Activated T-helper 1 cell treated with anti-CD3 and anti-CD28 coated beads, Interleukin-2, amount 50 U/mL, for 16 hours (primary cell): ENCODE measurements at regions not wholly inside any gene's neighbourhood (a gene's known extent, or its start where the extent isn't known, plus 50 kb on each side); places are given as distances from the start of the nearest gene placed in this dataset.

Source experiments
- DNase-seq, 2 donors: peaks; one replicate each; pipeline ENCODE4 v3.0.0-alpha.2; 2020; ENCODE audit warnings: low read depth in 1 of 2, low spot score in 1 of 2

DNA sequence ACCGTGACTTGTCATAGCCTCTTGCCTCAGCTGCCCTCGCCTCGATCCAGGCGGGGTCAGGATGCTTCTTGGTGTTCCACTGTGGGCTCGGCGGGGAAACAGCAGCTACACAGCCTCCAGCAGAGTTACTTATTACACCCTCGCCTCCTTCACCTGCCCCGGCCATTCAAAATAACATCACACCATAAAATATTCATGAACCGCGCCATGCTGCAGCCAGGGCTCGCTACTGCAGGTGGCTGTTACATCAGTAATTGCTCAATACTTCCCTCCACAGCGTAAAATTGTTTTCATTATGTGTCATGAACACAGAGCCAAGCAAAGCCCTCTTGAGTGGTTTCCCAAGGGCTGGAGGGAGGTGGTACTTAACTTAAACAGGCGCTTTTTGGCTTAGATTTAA, 241.5 kb upstream of the SP8 start:
- DNase-seq = no peak

DNA sequence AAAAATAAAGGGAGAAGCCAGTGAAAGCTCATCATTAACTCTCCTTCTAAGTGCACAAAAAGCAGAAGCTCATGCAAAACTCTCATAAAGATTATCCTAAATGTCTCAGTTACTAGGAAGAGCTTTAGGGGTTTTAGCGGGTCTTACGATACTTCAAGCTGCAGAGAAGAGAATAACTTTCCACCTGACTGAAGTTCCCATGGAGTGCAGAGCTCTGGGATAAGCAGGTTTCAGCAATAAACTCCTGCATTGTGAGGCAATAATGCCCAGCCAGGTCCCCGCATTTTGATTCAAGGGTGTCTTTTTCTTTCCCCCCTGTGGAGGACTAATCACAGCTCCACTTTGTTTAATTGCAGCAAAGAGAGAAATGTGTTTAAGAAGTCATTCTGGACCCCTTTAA, 241.9 kb upstream of the SP8 start:
- no peak for DNase-seq

DNA sequence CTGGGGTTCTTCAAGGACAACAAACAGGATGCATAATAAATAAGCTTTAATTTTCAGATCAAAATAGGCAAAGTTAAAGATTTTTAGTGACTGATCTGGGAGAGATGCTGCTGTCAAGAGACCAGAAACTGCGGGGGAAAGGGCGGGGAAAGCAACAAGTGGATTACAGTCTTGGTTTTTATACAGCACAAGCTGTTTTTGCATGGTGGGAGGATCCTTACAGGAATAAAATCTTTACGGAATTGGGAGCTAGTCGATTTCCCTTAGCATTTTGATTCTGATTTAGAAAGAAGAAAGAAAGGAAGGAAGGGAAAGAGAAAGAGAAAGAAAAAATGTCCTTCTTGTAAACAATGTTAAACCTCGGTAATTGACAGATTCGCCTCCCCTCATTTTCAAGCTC, 242.3 kb upstream of the SP8 start:
- no peak for DNase-seq

DNA sequence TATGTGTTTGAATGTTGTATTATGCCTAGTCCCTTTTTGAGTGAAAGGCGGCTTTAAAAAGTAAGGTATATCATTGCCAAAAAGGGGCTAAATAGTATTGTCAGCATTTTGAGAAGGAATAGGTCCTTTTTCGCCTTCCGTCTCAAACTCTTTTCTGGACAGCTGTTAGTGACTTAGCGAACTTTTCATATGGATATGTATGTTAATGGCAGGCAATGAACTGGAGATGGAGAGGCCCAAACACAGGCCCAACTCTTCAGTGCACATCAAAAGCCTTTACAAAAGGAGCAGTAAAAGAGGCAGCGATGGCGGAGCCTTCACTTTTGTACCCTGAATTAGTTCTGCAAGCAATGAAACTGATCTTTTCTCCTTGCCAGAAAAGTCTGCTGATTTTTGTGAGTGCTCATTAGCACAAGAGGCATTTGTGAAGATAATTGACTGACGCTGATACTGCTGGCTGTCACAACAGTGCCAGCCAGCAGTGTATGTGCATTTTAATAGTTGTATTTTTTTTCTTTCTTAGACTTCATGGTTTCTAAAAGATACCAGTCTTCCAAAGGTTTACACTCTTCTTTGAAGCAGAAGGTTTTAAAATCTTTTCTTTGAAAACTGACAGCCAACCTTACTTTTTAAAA, 243.7 kb upstream of the SP8 start:
- DNase-seq = no peak

DNA sequence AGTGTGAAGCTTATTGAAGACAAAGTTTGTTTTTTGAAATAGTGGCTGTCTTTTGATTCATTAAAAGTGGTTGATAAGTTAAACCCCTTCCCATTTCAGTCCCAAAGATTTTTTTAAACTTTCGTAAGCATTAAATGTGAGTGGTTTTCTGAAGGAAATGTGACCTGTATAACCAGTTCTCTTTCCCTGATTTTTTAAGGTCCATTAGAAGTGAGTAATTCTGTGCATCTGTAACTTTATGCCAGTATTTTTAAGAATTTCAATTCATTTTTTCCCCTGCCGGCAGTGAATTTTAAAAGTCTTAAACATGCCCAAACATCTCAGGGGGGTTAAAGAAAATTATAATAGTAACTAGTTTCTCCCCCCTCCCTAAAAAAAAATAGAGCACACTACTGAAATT, 254.6 kb upstream of the SP8 start:
- no peak for DNase-seq

DNA sequence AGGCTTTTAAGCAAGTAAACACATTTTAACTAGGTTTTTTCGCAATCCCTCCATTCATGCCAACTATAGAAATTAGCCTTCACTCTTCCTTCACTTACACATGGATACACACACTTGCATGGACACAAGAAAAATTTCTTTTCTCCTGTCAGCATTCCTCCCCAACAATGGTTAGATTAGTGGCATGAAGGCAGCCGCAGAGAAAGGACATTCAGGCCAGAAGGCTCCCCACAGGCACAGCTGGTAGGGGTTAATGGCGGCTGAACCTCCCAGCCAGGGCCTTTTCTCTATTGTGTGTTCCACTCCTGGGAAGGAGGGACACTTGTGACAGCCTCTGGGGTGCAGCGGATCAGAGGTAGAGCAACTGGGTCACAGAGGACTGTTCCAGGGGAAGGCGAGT, 255.0 kb upstream of the SP8 start:
- DNase-seq = no peak

DNA sequence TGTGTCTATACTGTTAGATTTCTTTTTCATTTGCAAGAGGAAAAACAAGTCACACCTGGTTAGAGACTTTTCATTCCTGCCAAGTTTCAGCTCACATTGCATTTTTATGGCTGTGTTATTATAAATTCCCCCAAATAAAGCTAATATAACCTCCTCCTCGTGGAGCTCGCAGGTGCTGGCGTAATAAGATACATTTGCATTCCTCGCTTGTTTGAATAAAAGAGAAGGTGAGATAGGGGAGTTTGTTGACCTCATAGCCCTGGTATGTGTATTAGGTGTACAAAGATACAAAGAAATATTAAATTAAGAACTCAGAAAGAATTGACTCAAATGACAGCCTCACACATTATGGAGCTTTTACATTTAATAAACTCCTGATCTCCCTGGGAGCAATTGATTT, 257.7 kb upstream of the SP8 start:
- DNase-seq = no peak

DNA sequence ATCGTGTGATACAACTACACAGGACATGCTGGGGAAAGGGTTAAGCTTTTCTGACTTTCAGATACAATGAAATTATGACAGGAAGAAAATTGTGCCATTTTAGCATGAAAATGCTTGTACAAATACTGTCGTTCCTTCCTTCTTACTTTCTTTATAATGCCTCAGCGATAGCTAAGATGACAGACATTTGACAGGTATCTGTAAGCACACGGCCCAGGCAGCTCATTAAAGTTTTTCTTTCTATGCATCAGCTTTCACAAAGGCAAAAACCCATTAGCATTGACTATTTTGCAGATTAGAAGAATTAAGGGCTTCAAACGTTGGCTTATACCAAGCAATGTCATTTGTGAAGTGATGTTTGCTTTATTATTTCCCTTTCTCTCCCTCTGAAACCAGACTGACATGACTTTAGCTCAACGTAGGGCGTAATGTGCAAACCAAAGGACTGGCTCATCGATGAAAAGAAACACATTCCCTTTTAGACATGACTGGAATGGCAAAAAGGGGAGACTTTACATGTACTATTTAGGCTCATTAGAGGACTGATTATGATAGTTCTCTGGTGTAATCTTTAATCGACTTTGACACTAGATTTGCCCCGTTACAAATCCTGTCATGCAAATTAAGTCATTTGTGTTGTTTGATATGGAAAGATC, 258.4 kb upstream of the SP8 start:
- DNase-seq = no peak

DNA sequence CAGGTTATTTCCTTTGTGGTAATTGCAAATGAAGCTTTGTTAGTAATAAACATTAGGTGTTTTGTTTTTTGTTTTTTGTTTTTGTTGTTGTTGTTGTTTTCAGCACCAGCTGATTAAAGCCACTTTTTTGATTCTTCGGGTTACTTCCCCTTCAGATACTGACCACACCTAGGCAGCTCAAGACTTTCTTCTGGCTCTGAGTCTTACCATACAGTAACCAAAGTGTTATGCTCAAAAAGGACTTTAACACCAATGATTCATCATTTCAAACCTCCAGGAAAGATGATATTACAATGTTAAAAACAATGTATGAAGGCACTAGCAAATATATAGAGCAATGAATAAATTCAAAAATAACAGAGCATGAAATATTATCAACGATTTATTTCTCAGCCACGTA, 265.2 kb upstream of the SP8 start:
- no peak for DNase-seq

DNA sequence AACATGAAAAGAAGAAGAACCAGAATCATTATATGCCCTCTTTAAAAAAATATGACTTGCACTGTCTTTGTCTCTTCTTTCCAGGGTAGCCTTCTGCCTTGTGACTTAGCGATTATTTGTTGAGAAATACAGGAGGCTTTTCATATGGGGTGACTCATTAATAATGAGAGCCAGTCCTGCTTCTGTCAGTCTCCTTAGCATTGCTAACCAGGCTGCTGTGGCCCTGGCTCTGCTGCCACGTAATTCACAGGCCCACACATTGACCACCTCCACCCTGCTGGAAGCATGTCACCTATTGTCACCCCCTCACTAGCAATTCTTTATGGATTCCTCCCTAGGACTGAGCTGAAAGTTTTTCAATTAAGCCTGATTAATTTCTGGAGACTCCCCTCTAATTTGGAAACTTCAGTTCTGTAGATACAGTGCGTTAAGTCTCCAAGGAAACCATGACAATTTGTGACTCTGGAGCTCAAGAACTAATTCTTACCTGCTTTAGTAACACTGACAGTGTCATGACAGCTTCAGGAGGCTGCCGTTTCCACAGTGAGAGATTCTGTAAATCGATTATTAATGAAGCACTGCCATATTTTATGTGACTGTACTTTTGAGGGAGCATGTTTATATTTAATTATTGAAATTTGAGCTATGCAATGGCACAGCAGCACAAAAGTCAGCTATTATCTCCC, 267.9 kb upstream of the SP8 start:
- DNase-seq = no peak

DNA sequence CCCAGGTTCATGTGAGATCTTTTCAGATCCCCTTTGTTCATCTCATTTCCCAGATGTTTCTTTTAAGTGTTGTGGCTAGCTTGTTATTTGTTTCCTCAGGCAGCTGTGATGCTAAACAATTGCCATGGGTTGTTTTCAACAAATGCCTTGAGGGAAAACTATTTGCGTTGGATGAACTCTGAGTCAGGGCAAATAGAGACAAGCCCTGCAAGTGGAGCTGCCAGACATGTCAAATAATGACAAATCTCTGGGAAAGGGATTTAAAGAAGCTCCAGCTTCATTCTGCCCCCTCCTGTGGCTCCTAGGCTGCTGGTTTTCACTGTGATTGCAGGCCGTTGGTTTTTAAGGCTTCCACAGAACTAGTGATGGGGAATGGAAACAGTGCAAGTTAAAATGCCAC, 272.4 kb upstream of the SP8 start:
- no peak for DNase-seq

DNA sequence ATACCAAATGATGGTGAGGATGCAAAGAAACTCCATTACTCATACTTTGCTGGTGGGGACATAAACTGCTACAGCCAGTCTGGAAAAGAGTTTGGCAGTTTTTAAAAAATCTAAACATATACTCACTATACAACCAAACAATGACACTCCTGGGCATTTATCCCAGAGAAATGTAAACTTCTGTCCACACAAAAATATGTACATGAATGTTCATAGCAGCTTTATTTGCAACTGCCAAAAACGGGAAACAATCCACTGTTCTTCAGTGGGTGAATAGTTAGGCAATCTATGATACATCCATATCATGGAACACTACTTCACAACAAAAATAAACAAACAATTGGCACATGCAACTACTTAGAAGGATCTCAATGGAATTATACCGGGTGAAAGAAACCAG, 276.4 kb upstream of the SP8 start:
- DNase-seq = no peak

DNA sequence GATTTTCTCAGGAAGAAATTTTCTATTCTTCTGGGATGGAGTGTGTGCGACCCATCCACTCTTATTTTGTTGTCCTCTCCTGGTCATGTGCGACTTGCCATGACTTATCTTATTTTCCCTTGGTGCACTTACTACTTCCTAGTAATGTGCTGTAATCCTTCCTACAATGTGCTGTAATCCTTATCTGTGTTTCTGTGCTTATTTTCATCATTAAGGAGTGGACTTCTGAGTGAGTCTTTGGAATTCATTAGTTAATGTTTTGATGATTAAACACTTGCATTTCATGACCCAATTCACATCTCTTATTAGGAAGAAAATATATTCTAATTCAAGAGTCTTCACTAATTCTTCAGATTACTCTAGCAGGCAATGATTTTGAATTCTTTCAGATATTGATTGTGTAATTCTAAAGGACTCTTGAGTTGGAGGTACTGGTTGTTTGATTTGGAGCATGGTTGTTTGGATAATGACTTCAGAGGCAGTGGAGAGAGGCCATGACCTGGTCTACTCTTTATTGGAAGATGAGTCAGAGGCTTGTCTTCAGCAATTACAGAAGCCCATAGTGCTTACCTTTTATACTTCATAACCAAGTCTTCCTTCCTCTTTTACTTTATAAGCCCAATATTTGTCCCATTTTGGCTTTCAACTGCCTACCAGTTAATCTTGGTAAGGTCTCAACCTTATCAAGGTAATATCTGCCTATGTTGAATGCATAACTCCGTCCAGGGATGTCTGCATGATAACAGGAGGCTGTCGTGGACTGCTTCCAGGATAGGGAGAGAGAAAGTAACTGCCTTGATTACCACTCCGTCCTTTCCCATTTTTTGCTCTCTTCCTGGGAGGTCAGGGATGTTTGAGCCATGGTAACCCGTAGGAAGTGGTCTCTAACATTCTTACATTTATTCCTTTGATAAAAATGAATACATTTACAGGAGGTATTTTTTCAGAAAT, 278.3 kb upstream of the SP8 start:
- no peak for DNase-seq

DNA sequence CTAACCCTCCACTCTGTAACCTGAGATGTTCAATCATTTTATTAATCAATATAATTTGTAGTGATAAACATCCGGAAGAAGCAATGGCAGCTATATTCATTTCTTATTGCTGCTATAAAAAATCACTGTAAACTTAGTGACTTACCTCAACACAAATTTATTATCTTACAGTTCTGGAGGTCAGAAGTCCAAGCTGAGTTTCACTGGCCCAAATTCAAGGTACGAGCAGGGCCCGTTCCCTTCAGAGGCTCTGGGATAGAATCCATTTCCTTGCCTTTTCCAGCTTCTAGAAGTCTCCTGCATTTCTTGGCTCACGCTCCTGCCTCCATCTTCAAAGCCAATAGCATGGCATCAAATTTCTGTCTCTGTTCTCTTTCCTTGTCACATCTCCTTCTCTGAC, 279.5 kb upstream of the SP8 start:
- DNase-seq = no peak

DNA sequence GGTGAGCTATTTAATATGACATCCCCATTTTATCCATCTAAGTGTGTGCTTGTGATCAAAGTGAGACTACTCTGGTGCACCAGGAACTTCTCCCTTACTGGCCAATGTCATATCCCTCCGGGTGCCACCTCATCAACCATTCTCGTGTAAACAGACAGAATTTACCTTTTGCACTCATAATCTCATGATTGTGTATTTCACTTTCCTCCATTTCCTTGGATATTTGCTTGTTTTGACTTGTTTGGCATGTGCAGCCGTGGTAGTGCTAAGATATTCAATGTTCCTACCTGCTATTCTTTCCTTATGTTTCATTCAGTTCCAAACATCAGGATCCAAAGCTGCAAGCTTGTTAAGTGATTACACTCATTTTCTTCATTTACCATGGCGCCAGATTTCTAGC, 280.5 kb upstream of the SP8 start:
- no peak for DNase-seq

DNA sequence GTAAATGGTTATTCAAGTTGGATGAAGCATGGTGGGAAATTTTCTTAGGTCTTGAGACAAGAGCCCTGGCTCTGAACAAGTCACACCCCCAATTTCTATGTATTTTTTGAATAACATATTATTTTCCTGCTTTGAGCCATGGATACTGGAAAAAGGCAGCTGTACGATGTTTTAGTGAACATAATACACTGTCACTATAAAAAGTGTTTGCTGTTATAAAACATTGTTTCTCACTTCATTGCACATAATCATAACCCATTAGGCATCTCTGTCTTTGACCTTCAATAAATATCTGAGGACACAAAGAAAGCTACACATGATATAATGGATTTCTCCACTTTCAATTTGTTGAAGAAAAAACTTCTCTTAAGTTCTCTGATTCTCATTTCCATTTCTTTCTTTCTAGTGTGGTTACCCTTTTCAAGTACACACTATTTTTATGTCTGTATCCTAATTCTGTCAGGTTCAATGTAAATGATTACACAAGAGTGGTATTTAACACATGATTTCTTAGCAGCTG, 283.9 kb upstream of the SP8 start:
- no peak for DNase-seq

DNA sequence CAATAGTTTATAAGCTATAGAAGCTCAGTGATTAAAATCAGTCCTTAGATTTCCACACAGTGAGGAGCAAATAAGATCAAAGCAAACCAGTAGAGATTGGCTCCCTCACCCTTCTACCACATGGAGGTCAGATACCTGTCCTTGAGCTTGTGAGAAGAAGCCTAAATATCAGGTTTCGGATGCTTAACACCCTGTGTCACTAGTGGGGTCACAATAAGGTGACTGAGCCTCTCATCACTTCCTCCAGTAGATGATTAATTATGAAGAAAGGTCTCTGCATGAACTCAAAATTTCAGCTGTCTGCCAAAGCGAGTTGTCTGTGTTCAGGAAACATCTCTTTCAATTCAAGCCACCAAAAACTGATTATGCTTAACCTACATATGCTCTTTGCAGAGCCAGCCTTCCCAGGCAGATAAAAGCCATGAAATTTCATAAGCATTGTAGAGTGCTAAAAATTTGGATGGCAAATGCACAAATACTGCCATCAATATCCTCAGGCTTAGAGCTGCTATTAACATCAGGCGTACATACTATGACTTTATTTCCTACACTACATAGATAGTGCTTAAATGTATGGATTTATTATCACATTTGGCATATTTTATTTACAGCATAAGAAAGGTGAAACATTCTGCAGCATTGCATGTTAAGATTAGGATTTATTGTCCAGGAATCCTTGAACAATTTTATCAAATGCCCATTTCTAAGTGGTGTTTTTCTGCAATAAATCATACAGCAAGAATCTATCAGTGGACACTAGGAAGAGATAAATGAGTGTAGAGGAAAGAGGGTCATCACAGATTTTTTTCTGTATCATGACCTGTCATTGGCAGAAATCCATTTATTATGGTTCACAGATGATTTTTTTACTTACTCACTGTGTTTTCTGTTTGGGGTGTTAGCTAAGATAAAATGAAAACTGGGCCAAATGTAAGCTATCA, 285.1 kb upstream of the SP8 start:
- DNase-seq = no peak

DNA sequence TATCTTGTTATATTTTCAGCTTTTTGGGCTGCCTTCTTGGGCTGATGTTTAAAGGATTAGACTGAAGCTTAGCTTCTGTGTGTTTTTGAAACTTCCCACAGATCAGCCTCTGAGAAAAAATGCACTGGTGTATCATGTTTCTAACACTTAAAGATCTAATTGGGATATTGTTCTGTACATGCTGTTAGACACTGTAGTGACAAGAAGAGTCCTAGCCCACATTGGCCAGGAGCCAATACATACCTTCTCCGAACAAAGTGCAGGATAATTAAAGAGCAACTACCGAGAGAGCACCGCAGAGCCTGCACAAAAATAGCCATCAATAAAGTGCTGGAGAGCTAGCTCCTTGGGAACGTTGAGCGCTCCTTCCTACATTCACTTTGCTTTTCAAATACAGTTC, 289.4 kb upstream of the SP8 start:
- DNase-seq = no peak

DNA sequence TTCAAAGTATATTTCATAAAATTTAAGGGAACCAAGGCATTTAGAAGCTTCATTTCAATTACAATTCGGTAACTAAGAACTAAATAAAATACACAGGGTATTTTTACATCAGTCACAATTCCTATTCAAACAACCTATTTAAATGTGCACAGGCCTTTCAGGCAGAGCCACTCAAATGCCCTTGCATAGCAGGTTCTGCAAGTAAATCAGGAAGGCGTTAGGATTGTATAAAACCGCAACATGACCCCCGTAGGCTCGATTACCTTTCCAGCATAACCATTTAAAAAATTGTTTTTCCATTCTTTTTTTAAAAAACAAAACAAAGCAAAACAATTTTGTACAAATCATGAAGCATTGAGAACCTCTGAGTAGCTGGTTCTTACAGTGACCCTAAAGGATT, 289.9 kb upstream of the SP8 start:
- no peak for DNase-seq

DNA sequence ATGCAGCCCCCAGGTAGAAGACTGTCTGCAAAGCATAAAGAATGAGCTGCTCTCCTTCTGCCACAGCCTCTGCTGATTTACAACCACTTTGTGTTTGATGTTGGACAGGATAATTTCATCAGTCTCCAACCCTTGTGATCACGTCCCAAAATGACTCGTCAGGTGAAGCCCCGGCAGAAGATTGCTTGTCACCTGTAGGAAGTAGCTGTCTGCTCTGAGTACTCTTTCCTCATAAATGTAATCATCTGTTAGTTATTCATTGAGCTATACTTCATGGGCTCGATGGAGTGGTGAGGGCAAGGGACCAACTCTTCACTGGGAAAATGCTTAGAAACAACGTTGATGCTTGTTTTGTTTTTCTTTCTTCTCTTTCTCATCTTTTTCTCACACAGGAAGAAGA, 290.9 kb upstream of the SP8 start:
- DNase-seq = no peak
